ENCODE measurements at regions not wholly inside any gene's neighbourhood (a gene's known extent, or its start where the extent isn't known, plus 50 kb on each side); places are given as distances from the start of the nearest gene placed in this dataset.
"Not testable (repeated sequence)": the region's sequence is repeated elsewhere in the genome, so short reads cannot be mapped to it uniquely, and the experiment has no call there.

- DNase-seq, result no peak
Measured at GRCh38 chr10:2410049-2410448, 657.3 kb upstream of the PFKP start.

GRCh38 chr10:2401459-2401858 is 664.1 kb upstream of the ADARB2 start:
- no peak for DNase-seq

- no peak for DNase-seq
Measured at GRCh38 chr10:2399482-2399881, 662.2 kb upstream of the ADARB2 start.

- no peak for DNase-seq
Measured at GRCh38 chr10:2392145-2392812, 655.0 kb upstream of the ADARB2 start.

GRCh38 chr10:2387672-2388071 is 650.3 kb upstream of the ADARB2 start:
- no peak for DNase-seq

GRCh38 chr10:2387261-2387660 is 649.9 kb upstream of the ADARB2 start:
- no peak for DNase-seq

GRCh38 chr10:2380218-2380617 is 642.9 kb upstream of the ADARB2 start:
- no peak for DNase-seq

- DNase-seq, result no peak
Measured at GRCh38 chr10:2367083-2367482, 629.8 kb upstream of the ADARB2 start.

GRCh38 chr10:2366264-2366931 is 629.1 kb upstream of the ADARB2 start:
- no peak for DNase-seq

- no peak for DNase-seq
Measured at GRCh38 chr10:2362331-2362730, 625.0 kb upstream of the ADARB2 start.

- DNase-seq, result no peak
Measured at GRCh38 chr10:2358586-2358985, 621.3 kb upstream of the ADARB2 start.

- DNase-seq, result no peak
Measured at GRCh38 chr10:2356670-2357069, 619.3 kb upstream of the ADARB2 start.

- DNase-seq, result no peak
Measured at GRCh38 chr10:2351566-2351965, 614.2 kb upstream of the ADARB2 start.

- no peak for DNase-seq
Measured at GRCh38 chr10:2342206-2342605, 604.9 kb upstream of the ADARB2 start.

GRCh38 chr10:2340831-2341647 is 603.7 kb upstream of the ADARB2 start:
- no peak for DNase-seq

- DNase-seq, result no peak
Measured at GRCh38 chr10:2335626-2336025, 598.3 kb upstream of the ADARB2 start.

- no peak for DNase-seq
Measured at GRCh38 chr10:2334575-2334974, 597.2 kb upstream of the ADARB2 start.

GRCh38 chr10:2329082-2329481 is 591.8 kb upstream of the ADARB2 start:
- no peak for DNase-seq

- no peak for DNase-seq
Measured at GRCh38 chr10:2326411-2326810, 589.1 kb upstream of the ADARB2 start.

GRCh38 chr10:2315045-2315485 is 577.7 kb upstream of the ADARB2 start:
- DNase-seq, result not testable (repeated sequence)

- no peak for DNase-seq
Measured at GRCh38 chr10:2306081-2306480, 568.8 kb upstream of the ADARB2 start.

GRCh38 chr10:2303169-2303568 is 565.8 kb upstream of the ADARB2 start:
- no peak for DNase-seq

GRCh38 chr10:2301227-2301626 is 563.9 kb upstream of the ADARB2 start:
- no peak for DNase-seq

- DNase-seq, result no peak
Measured at GRCh38 chr10:2300231-2300630, 562.9 kb upstream of the ADARB2 start.

Measured in activated effector memory CD4-positive, alpha-beta T cell treated with Interleukin-2 at 50 U/mL for 16 hours (primary cell).